DMS114 treated with DMSO at 0.1 percent for 48 hours (cell line): ENCODE measurements at regions not wholly inside any gene's neighbourhood (a gene's known extent, or its start where the extent isn't known, plus 50 kb on each side); places are given as distances from the start of the nearest gene placed in this dataset.

Experiments used
- DNase-seq: peaks from one replicate; lab custom pipeline; 2025; ENCODE audit not compliant: unreplicated experiment; lab: John Stamatoyannopoulos, UW

DNA sequence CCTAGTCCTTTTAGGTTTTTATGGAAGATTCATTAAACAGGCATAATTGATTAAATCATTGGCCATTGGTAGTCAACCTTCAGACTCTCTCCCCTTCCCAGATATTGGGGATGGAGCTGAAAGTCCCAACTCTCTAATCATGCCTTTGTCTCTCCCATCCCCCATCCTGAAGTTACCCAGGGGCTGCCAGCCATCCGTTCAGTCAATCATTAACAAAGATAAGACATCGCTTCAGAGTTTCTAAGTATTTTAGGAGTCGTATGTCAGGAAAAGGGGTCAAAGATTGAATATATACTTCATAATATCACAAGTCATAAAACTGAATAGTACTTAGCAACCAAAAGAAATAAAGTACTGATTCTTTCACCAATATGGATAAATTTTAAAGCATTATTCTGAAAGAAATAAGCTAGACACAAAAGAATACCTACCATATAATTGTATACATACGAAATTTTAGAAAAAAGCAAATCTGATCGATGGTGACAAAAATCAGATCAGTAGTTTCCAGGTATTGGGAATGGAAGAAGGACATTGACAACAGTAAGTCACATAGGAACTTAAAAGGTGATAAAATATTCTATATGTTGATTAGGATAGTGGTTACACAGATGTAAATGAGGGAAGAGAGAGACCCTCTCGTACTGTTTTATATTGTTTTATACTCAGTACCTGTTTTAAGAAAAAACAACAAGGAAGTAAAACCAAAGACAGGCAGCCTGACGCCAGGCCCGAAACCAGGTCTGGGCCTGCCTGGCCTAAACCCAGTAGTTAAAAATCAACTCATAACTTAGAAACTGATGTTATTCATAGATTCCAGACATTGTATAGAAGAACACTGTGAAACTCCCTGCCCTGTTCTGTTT, 414.4 kb downstream of the DAD1 start:
- no peak for DNase-seq

DNA sequence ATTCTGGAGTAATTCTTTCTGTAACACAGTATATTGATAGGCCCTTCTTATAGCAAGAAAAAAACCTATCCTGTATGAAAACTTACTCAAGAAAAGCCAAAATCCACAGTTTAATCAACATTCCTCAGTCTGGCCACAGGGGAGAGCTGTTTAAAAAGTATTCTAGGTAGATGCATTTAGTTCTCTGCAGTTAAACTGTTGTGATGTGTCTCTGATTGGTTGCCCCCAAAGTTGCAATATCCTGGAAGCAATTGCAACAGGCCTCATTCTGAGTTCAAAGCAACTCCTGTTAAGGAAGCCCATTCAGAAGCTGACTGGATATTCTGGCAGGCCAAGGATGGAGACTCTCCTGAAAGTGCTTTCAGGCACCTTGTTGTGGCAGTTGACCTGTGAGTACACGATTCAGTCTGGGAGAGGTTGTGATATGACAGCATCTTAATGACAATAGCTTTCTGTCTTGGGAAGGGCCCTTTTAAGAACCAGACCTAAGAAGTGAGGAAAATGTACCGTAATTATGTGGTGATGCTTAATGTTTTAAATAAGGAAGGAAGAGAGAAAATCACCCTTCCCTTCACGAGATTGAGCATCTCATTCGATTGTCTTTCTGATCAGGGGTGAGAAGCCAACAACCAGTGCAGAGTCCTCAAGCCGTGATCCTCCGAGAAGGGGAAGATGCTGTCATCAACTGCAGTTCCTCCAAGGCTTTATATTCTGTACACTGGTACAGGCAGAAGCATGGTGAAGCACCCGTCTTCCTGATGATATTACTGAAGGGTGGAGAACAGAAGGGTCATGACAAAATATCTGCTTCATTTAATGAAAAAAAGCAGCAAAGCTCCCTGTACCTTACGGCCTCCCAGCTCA, 420.7 kb downstream of the DAD1 start:
- no peak for DNase-seq

DNA sequence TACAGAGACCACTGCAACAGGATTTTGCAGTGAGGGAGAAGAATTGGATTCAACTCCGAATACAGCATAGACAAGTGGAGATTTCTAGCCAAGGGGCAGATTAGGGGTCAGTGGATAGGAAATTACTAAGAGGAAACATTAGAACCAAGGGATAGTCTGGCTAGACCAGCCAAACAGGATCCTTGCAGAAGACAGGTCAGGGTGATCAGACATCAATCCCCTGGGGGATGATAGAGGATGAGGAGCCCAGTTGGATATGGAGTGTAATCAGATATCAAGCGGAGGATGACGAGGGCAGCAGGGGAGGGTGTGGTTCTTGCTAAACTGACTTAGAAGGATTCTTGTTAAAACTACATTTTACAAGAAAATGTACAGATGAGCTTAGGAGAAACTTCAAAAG, 424.4 kb downstream of the DAD1 start:
- no peak for DNase-seq

DNA sequence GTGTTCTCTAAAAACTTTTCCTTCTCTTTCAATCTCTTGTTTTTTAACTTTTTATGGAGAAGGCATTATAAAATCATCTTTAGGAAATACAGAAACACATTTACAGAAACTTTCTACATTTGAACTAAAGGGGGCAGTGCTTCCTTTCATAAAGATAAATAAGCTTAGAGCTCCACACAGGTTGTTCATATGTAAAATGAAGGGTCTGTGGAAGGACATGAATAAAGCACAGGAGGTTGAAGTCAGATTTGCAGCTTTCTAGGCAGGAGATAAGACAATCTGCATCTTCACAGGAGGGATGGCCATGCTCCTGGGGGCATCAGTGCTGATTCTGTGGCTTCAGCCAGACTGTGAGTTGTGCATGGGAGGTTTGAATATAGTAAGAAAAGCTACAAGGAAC, 426.0 kb downstream of the DAD1 start:
- DNase-seq, result no peak

DNA sequence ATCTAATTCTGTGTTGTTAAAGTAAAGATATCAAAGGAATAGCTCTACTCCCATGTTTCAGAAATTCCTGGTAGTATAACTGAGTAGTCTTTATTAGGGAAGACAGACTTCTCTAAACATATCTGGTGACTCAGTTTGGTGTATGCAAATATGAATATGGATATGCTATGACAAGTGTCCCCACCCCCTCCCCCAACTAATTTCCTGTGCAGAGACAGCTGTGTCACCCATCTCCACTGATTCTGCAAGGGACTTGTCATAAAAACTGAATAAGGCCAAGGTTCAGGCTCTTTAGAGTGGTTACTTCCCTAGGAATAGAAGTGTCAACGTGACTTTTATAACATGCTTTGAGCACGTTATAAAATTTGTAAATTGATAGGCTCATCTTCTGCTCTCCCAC, 429.1 kb downstream of the DAD1 start:
- DNase-seq, result no peak

DNA sequence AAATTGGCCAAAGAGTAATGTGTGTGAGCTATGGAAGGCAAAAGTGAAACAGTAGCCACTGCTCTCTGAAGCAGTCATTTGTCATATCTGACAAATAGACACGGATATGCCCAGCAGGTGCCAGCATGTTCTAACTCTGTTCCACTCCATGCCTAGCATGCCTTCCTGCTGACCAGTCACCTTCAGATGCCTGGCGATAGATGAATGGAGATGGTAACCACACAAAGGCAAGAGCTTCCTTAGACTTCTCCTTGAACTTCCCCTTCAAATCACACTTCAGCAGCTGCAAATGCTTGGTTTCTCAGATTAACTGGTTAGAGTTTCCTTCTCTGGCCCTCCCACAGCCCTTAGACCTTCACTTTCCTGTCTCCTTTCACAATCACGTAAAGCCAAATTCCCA, 429.9 kb downstream of the DAD1 start:
- DNase-seq, result no peak

DNA sequence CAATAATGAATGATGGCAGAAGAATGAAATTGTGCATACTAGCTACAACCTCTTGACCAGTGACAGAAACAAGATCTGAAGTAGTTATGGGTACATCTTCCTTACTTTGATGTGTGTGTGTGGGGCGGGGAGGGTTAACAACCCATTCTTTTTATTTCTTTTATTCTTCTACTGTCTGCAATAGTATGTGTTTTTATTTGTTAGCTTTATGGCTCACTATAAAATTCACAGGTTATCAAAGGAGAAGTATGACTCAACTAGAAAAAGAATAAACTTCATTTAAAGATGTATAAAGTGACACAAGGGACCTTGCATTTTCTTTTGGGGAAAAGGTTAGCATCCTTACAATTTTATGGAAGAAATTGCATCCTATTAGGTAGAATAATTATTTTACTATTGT, 430.5 kb downstream of the DAD1 start:
- no peak for DNase-seq

DNA sequence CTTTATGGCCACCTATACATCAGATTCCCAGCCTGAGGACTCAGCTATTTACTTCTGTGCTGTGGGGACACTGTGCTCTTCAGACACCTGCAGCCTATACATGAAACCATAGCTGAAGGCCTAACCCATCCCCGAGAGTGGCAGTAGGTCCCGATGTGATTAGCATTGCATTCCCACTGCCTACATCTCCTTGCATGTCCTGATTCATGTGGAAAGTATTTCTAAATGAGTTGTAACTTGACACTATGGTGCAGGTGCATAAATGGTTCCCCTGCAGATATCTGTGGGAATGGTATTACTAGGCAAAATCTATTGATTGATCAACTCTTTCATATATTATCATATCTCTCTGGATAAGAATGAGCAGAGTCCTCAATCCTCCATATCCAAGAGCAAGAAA, 433.5 kb downstream of the DAD1 start:
- DNase-seq, result no peak

DNA sequence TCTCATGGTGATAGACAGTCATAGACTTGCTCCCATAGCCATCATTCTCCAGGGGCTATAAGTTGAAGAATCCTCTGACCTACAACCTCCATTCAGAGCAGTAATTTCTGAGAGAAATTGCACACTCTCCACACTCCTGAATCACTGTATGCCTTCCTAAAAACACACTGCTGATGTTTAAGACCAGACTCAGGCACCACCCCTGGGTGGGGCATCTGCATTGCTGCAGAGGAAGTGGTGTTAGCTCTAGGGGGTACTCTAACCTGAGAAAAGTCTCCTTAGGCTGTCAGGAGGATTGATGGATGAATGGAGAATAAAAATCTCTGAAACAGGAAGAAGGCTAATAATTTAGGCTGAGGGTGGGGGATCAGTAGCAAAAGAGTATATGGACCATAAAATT, 436.1 kb downstream of the DAD1 start:
- no peak for DNase-seq

DNA sequence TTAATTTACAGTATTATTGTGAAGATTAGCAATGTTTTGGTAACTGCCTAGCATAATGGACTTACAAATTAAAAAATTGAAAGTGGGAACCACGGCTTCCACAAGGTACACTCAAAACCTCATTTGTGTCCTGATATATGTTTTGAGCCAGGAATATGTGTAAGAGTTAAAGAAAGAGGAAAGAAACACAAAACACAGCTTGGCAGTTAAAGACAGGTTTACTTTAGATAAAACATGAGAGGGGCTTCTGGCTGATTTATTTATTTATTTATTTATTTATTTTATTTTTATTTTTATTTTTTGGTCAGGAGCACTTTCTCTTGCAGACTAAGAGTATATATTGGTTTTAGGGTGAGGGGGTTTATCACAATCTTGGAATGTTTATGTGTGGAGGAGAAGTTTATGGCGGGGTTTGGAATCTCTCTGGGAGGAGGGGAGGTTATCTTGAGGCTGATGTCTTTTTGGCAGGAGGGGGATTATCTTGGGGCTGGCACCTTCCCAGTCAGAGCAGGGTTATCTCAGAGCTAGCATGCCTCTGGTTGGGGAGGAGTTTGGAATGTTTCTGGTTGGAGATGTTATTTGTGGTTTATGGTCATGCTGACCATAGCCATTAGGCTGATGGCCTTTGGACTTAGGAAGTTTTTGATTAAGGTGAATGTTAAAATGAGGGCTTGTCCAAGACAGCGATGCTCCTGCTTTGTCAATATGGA, 436.7 kb downstream of the DAD1 start:
- DNase-seq, result no peak

DNA sequence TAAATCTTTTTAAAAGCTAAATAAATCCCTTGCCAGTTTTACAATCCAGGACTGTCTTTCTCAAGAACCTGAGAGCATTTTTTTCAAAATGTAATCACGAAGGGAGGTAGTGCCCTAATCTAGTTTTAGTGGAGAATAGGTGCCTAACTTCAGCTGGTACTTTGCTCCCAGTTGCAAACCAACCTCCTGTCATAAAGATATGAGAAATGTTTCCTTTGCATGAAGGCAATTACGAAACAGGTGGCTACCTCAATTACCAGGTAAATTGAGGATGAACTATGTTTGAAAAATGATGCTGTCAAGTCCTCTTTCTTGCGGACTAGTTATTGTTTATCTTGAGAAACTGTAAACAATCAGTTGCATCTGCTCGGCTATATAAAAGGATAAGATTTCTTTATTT, 437.9 kb downstream of the DAD1 start:
- no peak for DNase-seq

DNA sequence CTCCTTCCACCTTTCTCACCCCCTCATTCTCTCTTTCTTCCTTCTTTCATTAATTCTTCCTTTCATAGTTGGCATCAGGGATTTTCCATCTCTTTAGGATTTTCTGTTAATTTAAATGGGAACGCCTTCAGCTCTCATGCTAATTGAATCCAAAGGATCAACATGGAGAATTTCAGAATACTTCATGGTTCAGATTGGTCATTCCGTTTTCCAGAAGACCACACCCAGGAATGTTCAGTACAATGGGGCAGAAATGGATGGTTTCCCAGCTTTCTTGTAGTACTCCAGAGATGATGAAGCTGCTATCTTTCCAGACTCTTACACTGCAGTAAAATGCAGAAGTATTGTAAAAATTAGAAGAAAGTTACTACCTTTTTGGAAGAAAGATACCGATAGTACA, 440.0 kb downstream of the DAD1 start:
- DNase-seq, result no peak

DNA sequence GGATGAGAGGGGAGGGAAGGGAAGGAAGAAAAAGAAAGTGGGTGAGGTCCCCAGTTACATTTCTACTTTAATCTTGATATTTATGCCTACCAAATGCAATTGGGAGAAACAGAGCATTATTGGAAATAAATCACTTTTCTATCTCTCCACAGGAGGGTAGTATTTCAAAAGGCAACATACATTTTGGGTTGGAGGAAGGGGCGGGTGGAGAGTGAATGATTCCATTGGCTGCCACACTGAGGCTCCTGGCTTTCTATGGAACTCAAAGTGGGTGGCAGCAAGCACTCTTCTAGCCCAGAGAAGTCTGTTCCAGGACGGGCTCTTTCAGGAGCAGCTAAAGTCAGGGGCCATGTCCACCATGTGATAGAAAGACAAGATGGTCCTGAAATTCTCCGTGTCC, 441.3 kb downstream of the DAD1 start:
- DNase-seq, result no peak

DNA sequence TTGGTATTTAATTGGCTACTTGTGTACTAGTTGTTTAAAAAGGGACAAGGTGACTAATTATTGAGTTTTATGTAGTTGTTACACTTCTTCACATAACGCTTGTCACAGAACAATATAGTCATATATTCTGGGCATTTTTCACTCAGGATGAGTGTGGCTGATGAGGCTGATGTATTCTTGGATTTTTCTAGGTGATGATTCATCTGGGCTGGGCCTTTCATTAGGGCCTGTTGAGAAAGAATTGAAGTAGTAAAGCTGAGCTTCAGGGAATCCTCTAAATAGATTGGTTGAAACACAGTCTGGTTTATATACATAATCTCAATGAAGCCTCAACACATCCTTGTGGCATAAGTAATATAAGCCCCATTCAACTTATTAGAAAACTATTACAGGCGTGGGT, 445.7 kb downstream of the DAD1 start:
- no peak for DNase-seq

DNA sequence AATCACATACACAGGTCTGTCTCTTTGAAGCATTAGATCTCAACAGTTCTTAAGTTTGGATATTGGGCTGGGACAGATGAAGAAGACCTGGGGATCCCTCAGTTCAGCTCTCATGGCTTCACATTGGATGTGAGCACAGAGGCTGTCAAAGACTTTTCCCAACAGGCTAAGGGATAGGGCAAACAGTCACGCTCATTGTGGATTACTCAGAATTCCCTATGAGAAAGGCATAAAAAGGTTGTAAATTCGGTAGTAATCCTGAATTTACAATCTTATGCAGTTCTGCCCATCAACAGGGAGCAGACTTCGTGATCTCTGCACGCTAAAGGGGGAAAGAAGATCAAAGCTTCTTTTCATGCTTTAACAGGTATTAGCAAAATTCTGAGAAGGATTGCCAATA, 448.4 kb downstream of the DAD1 start:
- DNase-seq, result no peak

DNA sequence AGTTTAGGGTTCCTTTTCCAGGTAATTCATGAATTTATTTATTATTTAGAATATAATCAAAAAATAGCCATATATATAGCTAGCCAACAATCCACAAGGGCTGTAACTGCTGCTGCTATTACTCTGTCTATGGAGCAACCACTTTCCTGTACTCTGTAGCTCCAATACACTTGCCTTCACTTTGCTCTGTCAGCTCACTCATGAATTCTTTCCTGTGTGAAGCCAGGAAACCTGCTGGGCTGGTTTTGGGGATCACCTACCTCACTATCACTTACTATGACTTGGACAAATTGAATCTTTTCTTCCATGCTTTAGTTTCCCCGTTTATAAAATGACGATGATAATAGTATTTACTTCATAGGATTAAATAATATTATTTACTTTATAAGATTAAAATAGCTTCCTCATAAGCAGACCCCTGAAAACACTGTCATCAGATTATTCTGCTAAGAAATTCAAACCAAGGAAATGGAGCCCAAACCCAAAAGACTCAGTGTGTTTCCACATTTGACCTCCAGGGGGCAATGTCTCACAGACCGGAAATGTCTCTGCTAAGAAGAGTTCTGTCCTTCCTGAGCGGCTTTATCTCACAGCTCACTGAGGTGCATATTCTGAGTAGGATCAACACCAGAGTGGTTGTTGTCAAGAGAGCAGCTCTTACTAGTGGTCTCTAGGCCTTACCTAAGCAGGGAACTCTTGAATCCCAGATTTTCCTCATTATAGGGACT, 457.1 kb downstream of the DAD1 start:
- no peak for DNase-seq

DNA sequence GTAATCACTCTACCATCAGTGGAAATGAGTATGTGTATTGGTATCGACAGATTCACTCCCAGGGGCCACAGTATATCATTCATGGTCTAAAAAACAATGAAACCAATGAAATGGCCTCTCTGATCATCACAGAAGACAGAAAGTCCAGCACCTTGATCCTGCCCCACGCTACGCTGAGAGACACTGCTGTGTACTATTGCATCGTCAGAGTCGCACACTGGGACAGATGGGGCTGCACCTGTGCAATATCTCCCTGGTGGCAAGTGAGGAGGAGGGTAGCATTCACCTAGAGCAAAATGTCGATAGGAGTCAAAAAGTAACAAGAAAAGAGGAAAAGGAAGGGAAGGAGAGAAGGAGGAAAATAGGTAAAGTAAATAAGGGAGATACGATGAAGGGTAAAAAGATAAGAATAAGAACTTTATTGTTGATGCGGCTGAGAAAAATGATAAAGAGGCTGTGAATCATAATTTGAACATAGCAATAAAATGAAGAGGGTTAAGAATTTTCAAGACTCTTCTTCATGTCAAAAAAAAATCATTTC, 450.5 kb upstream of the OR4E1 start:
- no peak for DNase-seq

DNA sequence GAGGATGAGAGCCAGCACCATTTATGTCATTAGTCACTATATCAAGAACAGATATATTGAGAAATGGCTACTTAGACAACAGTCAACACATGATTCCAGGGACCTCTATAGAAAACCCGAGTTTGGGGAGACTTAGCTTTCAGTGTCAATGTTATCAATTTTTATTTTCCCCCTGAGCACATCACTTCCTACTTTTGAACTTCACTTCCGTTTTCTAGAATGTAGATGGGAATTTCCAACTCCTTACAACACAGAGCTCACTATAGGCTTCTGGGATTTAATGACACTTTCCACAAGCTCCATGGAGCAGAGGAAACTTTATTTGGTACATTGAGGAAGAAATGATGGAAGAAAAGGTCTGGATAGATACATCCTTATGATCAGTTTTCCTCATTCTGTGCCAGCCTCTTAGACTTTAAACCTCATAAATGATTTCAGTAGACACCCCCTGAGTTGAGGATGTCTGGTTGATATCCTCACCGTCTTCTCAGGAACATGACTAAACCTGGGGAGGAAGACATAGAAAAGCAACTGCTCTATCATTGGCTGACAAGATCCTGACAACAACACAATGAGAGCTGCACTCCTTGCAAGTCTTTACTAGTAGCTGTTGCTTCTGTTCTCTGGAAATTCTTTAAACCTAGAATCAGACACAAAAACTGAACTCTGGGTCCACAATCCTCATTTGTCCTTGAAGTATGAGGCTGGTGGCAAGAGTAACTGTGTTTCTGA, 449.4 kb upstream of the OR4E1 start:
- DNase-seq, result no peak

DNA sequence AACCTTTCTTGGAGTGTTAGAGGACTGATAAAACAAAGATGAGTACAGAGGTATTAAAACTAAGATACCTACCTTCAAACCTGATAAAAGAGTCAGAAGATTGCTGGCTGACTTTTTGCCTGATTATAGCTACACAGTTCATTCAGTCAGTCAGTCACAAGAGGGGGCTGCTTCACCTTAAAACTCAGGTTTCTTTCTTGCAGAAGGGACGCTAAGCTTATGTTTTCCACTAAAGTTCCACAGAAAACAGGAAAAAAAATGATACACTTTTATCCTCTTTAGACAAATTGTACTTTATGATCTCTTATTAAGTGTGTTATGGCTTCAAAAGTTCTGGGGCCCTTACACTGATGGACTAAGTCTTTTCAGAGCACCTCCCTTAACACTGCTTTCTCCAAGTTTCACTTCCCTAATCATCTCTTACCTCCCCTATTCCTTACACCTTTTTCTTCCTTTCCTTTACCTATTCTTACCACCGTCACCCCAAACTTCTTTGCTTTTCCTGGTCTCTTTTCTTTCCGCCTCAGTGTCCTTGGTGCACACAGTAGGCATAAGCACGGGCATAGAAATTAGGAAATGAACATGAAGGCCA, 448.7 kb upstream of the OR4E1 start:
- DNase-seq, result no peak
